A549 (cell line): ENCODE measurements at regions not wholly inside any gene's neighbourhood (a gene's known extent, or its start where the extent isn't known, plus 50 kb on each side); places are given as distances from the start of the nearest gene placed in this dataset.

Experiments
- BHLHE40 ChIP-seq: IDR thresholded peaks from 2 replicates; pipeline ENCODE4 v1.6.1; 2012; ENCODE audit warnings: low read depth, low read length, inconsistent platforms
- EHMT2 ChIP-seq: fragments of 200-600 bp; sonication (generic); IDR thresholded peaks from 2 replicates; pipeline ENCODE4 v1.6.1; 2016; ENCODE audit warnings: antibody characterized with exemption, low read depth, mild to moderate bottlenecking, moderate library complexity
- ELK1 ChIP-seq: fragments of 150-350 bp; IDR thresholded peaks from 2 replicates; pipeline ENCODE4 v1.6.1; 2014; ENCODE audit warnings: low read depth, mild to moderate bottlenecking, low read length
- EP300 ChIP-seq, 2 experiments: fragments of >200 bp; sonication (Bioruptor Twin); formaldehyde crosslinking; IDR thresholded peaks; 2 replicates in 1 of 2; 3 replicates in 1 of 2; pipeline ENCODE4 v1.6.1; 2016 to 2017
- HMGXB4 ChIP-seq: fragments of 250-450 bp; sonication (Bioruptor Pico); IDR thresholded peaks from 2 replicates; pipeline ENCODE4 v1.5.0; 2021; ENCODE audit warnings: mild to moderate bottlenecking, moderate library complexity, borderline replicate concordance
- JUNB ChIP-seq: fragments of >200 bp; sonication (Bioruptor Twin); formaldehyde crosslinking; IDR thresholded peaks from 2 replicates; pipeline ENCODE4 v1.6.1; 2016
- KDM1A ChIP-seq: fragments of 200-600 bp; sonication (generic); IDR thresholded peaks from 2 replicates; pipeline ENCODE4 v1.6.1; 2016; ENCODE audit warnings: low read depth, mild to moderate bottlenecking
- MYC ChIP-seq: IDR thresholded peaks from 2 replicates; pipeline ENCODE4 v1.6.1; 2012; ENCODE audit warnings: mild to moderate bottlenecking, inconsistent platforms, low read length, improper control_type of control experiment, borderline replicate concordance
- POLR2A ChIP-seq: IDR thresholded peaks from 2 replicates; pipeline ENCODE4 v1.6.1; 2012; ENCODE audit warnings: mild to moderate bottlenecking, low read length
- REST ChIP-seq: fragments of 200-600 bp; sonication (generic); IDR thresholded peaks from 2 replicates; pipeline ENCODE4 v1.6.1; 2016; ENCODE audit warnings: antibody characterized with exemption, mild to moderate bottlenecking, moderate library complexity
- TF ChIP-seq, protein P1 (sequence below): fragments of >200 bp; sonication (Bioruptor Twin); formaldehyde crosslinking; IDR thresholded peaks from 3 replicates; pipeline ENCODE4 v1.5.1; 2016
- TF ChIP-seq, protein P2 (sequence below): IDR thresholded peaks from 2 replicates; pipeline ENCODE4 v1.6.1; 2012; ENCODE audit warnings: low read depth, borderline replicate concordance
- TF ChIP-seq, protein P3 (sequence below): IDR thresholded peaks from 2 replicates; pipeline ENCODE4 v1.6.1; 2012

- no peak for TF ChIP-seq BHLHE40
- TF ChIP-seq, protein P1, sequence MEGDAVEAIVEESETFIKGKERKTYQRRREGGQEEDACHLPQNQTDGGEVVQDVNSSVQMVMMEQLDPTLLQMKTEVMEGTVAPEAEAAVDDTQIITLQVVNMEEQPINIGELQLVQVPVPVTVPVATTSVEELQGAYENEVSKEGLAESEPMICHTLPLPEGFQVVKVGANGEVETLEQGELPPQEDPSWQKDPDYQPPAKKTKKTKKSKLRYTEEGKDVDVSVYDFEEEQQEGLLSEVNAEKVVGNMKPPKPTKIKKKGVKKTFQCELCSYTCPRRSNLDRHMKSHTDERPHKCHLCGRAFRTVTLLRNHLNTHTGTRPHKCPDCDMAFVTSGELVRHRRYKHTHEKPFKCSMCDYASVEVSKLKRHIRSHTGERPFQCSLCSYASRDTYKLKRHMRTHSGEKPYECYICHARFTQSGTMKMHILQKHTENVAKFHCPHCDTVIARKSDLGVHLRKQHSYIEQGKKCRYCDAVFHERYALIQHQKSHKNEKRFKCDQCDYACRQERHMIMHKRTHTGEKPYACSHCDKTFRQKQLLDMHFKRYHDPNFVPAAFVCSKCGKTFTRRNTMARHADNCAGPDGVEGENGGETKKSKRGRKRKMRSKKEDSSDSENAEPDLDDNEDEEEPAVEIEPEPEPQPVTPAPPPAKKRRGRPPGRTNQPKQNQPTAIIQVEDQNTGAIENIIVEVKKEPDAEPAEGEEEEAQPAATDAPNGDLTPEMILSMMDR, result no peak
- TF ChIP-seq EHMT2, result no peak
- TF ChIP-seq EP300 (IDR thresholded peaks at IDR 0.05), result no peak
- TF ChIP-seq POLR2A, result no peak
- TF ChIP-seq, protein P2, sequence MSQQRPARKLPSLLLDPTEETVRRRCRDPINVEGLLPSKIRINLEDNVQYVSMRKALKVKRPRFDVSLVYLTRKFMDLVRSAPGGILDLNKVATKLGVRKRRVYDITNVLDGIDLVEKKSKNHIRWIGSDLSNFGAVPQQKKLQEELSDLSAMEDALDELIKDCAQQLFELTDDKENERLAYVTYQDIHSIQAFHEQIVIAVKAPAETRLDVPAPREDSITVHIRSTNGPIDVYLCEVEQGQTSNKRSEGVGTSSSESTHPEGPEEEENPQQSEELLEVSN, result no peak
- TF ChIP-seq REST, result no peak
- TF ChIP-seq ELK1, result no peak
- no peak for TF ChIP-seq MYC
- TF ChIP-seq, protein P3, sequence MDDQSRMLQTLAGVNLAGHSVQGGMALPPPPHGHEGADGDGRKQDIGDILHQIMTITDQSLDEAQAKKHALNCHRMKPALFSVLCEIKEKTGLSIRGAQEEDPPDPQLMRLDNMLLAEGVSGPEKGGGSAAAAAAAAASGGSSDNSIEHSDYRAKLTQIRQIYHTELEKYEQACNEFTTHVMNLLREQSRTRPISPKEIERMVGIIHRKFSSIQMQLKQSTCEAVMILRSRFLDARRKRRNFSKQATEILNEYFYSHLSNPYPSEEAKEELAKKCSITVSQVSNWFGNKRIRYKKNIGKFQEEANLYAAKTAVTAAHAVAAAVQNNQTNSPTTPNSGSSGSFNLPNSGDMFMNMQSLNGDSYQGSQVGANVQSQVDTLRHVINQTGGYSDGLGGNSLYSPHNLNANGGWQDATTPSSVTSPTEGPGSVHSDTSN, result no peak
- TF ChIP-seq KDM1A, result no peak
- no peak for TF ChIP-seq JUNB
- TF ChIP-seq HMGXB4, result no peak
These were observed 246.4 kb upstream of the TMEM161B start for GRCh38 chr5:88515068-88515467.
